Stimulated activated CD4-positive, alpha-beta T cell treated with anti-CD3 and anti-CD28 coated beads, Interleukin-4, amount 100 ng/mL, for 4 hours (primary cell): ENCODE measurements at regions not wholly inside any gene's neighbourhood (a gene's known extent, or its start where the extent isn't known, plus 50 kb on each side); places are given as distances from the start of the nearest gene placed in this dataset.

Experiments used
- DNase-seq, 2 experiments: peaks; one replicate each; pipeline ENCODE4 v3.0.0-alpha.2; 2020

- DNase-seq = no peak
Measured at GRCh38 chr2:235170536-235171521, 219.0 kb downstream of the SH3BP4 start.

DNA sequence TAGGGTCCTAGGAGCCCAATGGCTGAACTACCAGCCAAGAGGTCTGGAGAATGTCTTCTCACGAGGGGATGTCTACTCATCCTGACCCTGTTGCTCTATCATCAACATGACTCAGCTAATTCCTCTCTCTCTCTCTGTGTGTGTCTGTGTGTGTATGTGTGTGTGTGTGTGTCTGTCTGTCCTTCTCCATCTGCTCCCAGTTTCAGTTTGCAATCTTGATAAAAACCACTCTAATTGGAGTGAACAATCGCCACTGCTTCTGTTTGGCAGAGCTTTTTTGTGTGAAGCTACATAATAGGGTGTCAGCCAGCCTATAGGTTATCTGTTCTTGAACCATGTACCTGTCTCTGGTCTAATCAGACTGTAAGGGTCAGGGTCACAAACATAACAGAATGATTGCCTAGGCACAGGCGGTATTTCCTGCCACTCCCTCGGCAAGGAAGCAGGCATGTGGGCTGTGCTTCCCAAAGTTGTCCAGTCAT lies 219.8 kb downstream of the SH3BP4 start:
- no peak for DNase-seq

GRCh38 chr2:235180642-235181041 lies 228.8 kb downstream of the SH3BP4 start:
- DNase-seq = no peak

GRCh38 chr2:235183786-235184185 lies 232.0 kb downstream of the SH3BP4 start:
- no peak for DNase-seq

- DNase-seq = no peak
Measured at GRCh38 chr2:235187806-235188205, 236.0 kb downstream of the SH3BP4 start.

DNA sequence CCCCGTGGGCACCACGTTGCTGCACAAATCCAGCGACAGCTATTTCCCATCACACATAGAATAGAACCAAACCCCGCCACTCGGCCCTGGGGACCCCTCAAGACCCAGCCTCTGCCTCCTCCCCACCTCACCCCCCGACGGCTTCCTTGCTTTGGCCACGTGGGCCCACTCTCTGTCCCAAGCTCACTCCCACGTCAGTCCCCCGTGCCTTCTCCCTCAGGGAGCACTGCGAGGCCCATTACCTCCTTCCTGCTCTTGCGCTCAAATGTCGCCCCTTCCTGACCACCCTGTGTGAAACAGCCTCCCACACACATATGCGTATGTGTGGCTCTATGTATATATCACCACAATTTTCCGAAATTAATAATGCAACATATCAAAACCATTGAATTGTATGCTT lies 239.7 kb downstream of the SH3BP4 start:
- no peak for DNase-seq

GRCh38 chr2:235191978-235192377 lies 240.2 kb downstream of the SH3BP4 start:
- no peak for DNase-seq

GRCh38 chr2:235194351-235194750 lies 242.5 kb downstream of the SH3BP4 start:
- DNase-seq = no peak

- no peak for DNase-seq
Measured at GRCh38 chr2:235194836-235195235, 243.0 kb downstream of the SH3BP4 start.

DNA sequence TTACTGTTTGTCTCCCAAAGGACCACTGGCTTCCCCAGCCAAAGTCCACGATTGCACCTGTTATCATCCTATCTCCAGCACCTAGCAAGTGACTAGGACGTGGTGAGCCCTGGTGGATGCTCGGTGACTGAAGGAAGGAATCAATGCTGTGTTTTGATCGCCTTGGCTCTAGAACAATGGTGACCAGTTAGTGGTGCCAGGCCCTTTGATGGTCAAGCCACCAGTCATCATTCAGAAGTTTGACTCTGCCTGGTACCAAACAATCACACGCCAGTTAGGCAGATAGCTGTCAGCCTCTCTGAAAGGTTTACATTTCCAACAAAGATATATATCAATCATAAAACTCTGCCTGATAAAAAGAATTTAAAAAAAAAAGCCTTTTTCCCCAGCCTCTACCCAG lies 244.1 kb downstream of the SH3BP4 start:
- DNase-seq = no peak

DNA sequence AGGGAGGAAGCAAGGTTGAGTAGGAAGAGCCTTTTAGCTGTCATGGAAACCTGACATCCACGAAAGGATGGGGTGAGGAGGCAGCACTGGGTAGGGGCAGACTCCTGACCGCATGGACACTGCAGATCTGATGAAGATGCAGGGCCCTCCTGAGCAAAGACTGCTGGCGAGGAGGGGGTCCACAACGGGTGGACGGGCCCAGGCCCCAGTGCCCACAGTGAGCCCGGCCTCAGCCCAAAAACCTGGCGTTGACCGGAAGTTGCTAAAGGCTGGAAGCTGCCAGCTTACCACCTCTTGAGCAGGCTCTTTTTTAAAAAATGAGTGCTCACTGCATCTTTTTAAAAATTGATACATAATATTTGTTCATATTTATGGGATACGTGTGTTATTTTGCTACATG lies 247.3 kb downstream of the SH3BP4 start:
- no peak for DNase-seq

DNA sequence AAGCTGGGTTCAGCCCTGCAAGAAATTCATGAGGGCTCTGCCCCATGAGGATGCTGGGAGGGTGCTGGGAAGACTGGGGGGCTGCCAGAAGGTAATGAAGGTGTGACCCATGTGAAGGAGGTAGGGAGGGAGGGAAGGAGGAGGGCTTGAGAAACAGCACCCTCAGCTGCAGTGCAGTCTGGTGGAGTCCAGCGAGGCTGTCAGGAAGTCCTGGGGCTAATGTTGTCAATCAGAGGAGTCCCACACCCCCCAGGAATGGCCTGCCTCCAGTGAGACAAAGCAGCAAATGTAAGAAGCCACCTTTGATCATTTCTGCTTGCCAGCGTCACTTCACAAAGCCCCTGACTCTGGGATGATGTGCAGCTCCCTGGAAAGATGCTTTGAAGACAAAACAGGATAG lies 248.4 kb downstream of the SH3BP4 start:
- no peak for DNase-seq

GRCh38 chr2:235201756-235202155 lies 249.9 kb downstream of the SH3BP4 start:
- DNase-seq = no peak

DNA sequence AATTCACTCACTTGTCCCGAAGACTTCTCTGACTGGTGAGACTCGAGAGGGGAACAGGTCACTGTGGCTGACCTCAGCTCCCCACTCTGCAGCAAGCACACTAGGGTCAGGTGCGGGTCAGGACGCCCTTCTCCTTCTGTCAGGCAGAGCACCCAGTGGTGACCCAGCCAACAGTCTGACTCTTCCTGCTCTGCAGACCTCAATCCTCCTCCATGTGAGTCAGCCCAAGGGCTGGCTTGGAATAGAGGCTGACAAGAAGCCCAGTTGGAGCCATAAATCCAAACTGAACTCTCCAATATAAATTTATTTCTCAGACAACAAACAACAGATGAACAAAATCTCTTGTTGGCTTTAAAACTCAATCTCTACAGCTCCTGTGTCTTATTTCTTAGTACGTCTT lies 253.1 kb downstream of the SH3BP4 start:
- no peak for DNase-seq

- DNase-seq = no peak
Measured at GRCh38 chr2:235206399-235206798, 254.6 kb downstream of the SH3BP4 start.

DNA sequence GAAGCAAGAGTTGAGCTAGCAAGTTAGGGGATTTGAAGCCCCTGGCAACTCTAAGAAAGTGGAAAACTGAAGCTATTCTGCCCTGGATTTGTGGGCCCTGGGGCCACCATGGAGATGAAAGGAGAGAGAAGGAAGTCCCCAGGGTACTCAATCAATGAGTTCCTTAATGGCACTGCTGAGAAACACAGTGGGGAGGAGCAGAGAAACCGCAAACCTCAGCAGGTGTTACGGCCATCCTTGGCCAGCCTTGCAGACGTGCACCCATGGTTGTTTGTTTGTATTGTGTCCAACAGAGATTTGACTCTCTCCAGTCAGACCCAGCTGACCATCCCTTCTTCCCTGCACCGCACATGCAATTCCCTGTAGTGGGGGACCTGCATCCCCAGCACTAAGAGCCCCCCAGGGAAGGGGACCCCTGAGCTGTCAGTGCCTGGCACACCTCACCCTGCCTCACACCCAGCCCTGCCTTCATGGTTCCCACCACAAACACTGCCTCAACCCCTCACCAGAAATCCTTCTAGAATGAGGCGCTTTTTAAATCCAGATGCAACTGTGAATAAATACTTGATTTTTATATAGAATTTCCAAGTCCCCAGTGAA lies 255.3 kb downstream of the SH3BP4 start:
- DNase-seq = no peak

GRCh38 chr2:235211056-235211455 lies 259.2 kb downstream of the SH3BP4 start:
- DNase-seq = no peak

GRCh38 chr2:235212501-235213158 lies 260.8 kb downstream of the SH3BP4 start:
- no peak for DNase-seq

GRCh38 chr2:235215248-235215647 lies 263.4 kb downstream of the SH3BP4 start:
- no peak for DNase-seq

- no peak for DNase-seq
Measured at GRCh38 chr2:235216901-235217300, 265.1 kb downstream of the SH3BP4 start.

DNA sequence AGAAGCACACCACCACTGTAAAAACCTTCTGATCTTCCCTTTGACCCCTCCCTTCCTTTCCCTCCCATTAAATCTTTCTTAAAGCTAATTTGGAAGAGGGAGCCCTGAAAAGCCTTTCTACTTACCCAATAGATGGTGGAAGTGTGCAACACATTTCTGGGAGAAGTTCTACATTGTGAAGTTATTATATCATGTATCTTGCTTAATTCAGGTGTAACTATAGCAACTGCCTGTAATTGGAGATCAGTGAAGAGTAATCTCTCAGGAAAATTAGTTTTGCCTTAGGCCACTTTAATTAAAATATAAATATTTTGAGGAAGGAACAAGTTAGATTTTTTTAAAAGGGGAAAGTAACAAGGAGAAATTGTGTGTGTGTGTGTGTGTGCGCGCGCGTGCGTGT lies 266.0 kb downstream of the SH3BP4 start:
- no peak for DNase-seq

DNA sequence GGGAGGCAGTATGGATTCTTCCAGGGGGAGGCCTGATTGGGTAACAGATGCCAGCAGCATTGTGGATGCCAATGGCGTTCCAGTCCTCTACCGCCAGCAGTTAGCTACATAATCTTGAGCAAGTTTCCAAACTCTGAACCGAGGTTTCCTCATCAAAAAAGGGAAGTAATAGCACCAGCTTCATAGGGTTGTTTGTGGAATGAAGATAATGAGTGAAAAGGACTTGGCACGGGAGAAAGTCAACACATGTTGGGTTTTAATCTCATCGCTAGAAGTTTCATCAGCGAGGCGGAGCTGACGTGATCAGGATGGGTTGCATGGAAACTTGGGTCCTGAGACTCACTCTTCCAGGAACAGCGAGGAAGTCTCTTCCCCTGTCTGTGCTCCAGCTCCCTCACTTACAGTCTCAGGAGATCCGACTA lies 266.7 kb downstream of the SH3BP4 start:
- DNase-seq = no peak

DNA sequence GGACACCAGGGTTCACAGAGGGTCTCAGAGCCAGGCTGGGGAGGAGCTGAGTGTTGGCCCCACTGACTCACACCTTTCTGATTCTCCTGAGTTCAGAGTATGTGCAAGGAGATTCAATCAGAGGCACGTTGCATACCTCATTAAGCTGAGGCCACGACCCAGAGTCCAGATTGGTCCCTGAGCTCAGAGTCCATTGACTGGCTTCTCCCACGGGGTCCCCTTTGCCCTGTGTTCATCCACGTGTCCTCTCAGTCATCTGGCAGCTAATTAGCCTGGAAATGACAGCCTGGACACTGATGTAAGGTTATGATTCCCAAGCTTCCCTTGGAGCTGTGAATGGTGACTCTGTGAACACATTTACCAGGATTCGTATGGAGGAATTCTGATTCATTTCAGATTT lies 267.2 kb downstream of the SH3BP4 start:
- no peak for DNase-seq

GRCh38 chr2:235220331-235220730 lies 268.5 kb downstream of the SH3BP4 start:
- no peak for DNase-seq
